Loucy (cell line): ENCODE measurements at regions not wholly inside any gene's neighbourhood (a gene's known extent, or its start where the extent isn't known, plus 50 kb on each side); places are given as distances from the start of the nearest gene placed in this dataset.

Experiments used
- CTCF ChIP-seq: fragments of 200-600 bp; sonication (generic); conservative IDR thresholded peaks from 2 replicates; pipeline ENCODE4 v1.5.1; 2014; ENCODE audit warnings: mild to moderate bottlenecking, antibody characterized with exemption, low read length
- EZH2phosphoT487 ChIP-seq: fragments of 200-600 bp; IDR thresholded peaks from 2 replicates; pipeline ENCODE4 v1.6.1; 2018; ENCODE audit warnings: antibody characterized with exemption, mild to moderate bottlenecking, moderate library complexity, borderline replicate concordance

DNA sequence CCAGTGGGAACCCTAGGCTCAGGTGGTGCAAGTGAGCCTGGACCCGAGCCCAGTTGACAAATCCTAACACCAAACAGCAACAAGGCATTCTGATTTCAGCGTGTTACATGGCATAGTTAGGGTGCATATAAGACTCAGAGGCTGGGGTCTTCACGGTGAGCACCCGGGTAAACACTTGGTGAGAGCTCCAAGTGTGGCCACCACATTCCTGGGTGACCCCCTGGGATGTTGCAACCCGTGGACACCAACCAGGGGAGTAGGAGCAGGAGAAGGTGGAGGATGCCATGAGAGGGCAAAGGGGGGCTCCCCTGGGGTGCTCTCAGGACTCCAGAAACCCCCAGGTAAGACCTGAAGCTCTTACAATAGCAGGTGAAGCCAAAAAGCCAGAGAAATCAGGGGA is 69.9 kb upstream of the CDH5 start:
- TF ChIP-seq CTCF (no peak), EZH2phosphoT487 (no peak)
